Activated CD8-positive, alpha-beta memory T cell treated with anti-CD3 and anti-CD28 coated beads, Interleukin-2, amount 50 U/mL, for 24 hours (primary cell): ENCODE measurements at regions not wholly inside any gene's neighbourhood (a gene's known extent, or its start where the extent isn't known, plus 50 kb on each side); places are given as distances from the start of the nearest gene placed in this dataset.

Source experiments
- DNase-seq: peaks from one replicate; pipeline ENCODE4 v3.0.0-alpha.2; 2020; ENCODE audit errors: extremely low read depth

GRCh38 chr10:130558746-130559546, 422.8 kb downstream of the GLRX3 start:
- no peak for DNase-seq

GRCh38 chr10:130559547-130559880, 423.3 kb downstream of the GLRX3 start:
- no peak for DNase-seq

GRCh38 chr10:130560116-130560515, 423.9 kb downstream of the GLRX3 start:
- no peak for DNase-seq

GRCh38 chr10:130560573-130560972, 424.4 kb downstream of the GLRX3 start:
- no peak for DNase-seq

- DNase-seq = no peak
Measured at GRCh38 chr10:130561681-130562080, 425.5 kb downstream of the GLRX3 start.

GRCh38 chr10:130567011-130567410, 430.8 kb downstream of the GLRX3 start:
- no peak for DNase-seq

- DNase-seq = no peak
Measured at GRCh38 chr10:130567436-130567835, 431.2 kb downstream of the GLRX3 start.

- no peak for DNase-seq
Measured at GRCh38 chr10:130568246-130568645, 432.1 kb downstream of the GLRX3 start.

- no peak for DNase-seq
Measured at GRCh38 chr10:130570074-130570473, 433.9 kb downstream of the GLRX3 start.

- DNase-seq = no peak
Measured at GRCh38 chr10:130571674-130572073, 435.5 kb downstream of the GLRX3 start.

- DNase-seq = no peak
Measured at GRCh38 chr10:130573446-130573845, 437.3 kb downstream of the GLRX3 start.

- no peak for DNase-seq
Measured at GRCh38 chr10:130575756-130576285, 439.6 kb downstream of the GLRX3 start.

- DNase-seq = no peak
Measured at GRCh38 chr10:130576427-130576826, 440.2 kb downstream of the GLRX3 start.

- DNase-seq = no peak
Measured at GRCh38 chr10:130577039-130577438, 440.8 kb downstream of the GLRX3 start.

- no peak for DNase-seq
Measured at GRCh38 chr10:130578532-130579289, 442.5 kb downstream of the GLRX3 start.

GRCh38 chr10:130579913-130580312, 443.7 kb downstream of the GLRX3 start:
- DNase-seq = no peak

- DNase-seq = no peak
Measured at GRCh38 chr10:130580975-130581374, 444.8 kb downstream of the GLRX3 start.

- no peak for DNase-seq
Measured at GRCh38 chr10:130587718-130588117, 451.5 kb downstream of the GLRX3 start.

GRCh38 chr10:130606001-130606405, 469.8 kb downstream of the GLRX3 start:
- no peak for DNase-seq

- no peak for DNase-seq
Measured at GRCh38 chr10:130607366-130607765, 471.2 kb downstream of the GLRX3 start.

GRCh38 chr10:130611239-130611638, 475.0 kb downstream of the GLRX3 start:
- no peak for DNase-seq

GRCh38 chr10:130615457-130615856, 479.3 kb downstream of the GLRX3 start:
- no peak for DNase-seq

- no peak for DNase-seq
Measured at GRCh38 chr10:130617985-130618384, 481.8 kb downstream of the GLRX3 start.
